ENCODE measurements at regions not wholly inside any gene's neighbourhood (a gene's known extent, or its start where the extent isn't known, plus 50 kb on each side); places are given as distances from the start of the nearest gene placed in this dataset.

- no peak for TF ChIP-seq CTCF (conservative IDR thresholded peaks at IDR 0.05; ENCODE audit: low read length)
- no peak for TF ChIP-seq EZH2phosphoT487 (IDR thresholded peaks at IDR 0.05; ENCODE audit: borderline replicate concordance)
Measured at GRCh38 chr6:19972221-19972620, 135.1 kb downstream of the ID4 start.
